ENCODE measurements at regions not wholly inside any gene's neighbourhood (a gene's known extent, or its start where the extent isn't known, plus 50 kb on each side); places are given as distances from the start of the nearest gene placed in this dataset.

GRCh38 chr6:56838016-56838555 lies 116.8 kb upstream of the BEND6 start:
- TF ChIP-seq GABPA (IDR thresholded peaks at IDR 0.05; ENCODE audit: low read depth) (no peak), POLR2AphosphoS5 (IDR thresholded peaks at IDR 0.05; ENCODE audit: low read depth) (no peak), CTCF (IDR thresholded peaks at IDR 0.05; ENCODE audit: insufficient read depth, low read length) (no peak)
